ENCODE measurements at regions not wholly inside any gene's neighbourhood (a gene's known extent, or its start where the extent isn't known, plus 50 kb on each side); places are given as distances from the start of the nearest gene placed in this dataset.
"Not testable (repeated sequence)": the region's sequence is repeated elsewhere in the genome, so short reads cannot be mapped to it uniquely, and the experiment has no call there.

DNA sequence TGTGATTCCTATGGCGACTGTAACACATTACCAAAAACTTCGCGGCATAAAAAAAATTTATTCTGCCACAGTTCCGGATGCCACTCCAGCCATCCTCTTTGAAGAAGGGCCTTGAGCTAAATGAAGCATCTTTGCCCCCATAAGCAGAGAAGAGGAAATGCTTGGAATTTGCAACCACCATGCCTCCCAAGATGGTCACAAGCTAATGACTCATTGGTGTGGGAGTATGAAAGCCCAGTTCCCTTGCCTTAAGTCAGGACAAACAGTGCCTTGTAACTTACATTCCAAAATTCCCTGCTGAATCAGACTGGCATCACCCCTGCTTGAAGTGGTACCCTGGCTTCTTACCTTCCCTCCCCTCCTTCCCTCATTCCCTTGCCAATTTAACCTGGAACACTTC lies 1077.4 kb downstream of the EPHA3 start:
- ChIA-PET POLR2A (no interaction called here), CTCF (ENCODE audit: low intra/inter-chr PET ratio, low total read pairs) (no interaction called here)
- no peak for FAIRE-seq
- DNase-seq (ENCODE audit: low spot score): no peak
- TF ChIP-seq SRSF4 (IDR thresholded peaks at IDR 0.05; ENCODE audit: low read depth, low read length, poor library complexity, severe bottlenecking) (no peak), CHD4 (IDR thresholded peaks at IDR 0.05; ENCODE audit: borderline replicate concordance, low read length) (no peak), ZNF343 (CRISPR knock-in tag; IDR thresholded peaks at IDR 0.05) (no peak)
- TF ChIP-seq, protein P1, sequence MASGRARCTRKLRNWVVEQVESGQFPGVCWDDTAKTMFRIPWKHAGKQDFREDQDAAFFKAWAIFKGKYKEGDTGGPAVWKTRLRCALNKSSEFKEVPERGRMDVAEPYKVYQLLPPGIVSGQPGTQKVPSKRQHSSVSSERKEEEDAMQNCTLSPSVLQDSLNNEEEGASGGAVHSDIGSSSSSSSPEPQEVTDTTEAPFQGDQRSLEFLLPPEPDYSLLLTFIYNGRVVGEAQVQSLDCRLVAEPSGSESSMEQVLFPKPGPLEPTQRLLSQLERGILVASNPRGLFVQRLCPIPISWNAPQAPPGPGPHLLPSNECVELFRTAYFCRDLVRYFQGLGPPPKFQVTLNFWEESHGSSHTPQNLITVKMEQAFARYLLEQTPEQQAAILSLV (CRISPR knock-in tag; IDR thresholded peaks at IDR 0.05; ENCODE audit: borderline replicate concordance): no peak
- Histone ChIP-seq H2AFZ (ENCODE audit: low read length) (no peak overlapping the region), H3K36me3 (replicated peaks in 1 of 2; ENCODE audit: control insufficient read depth in 1 of 2, insufficient read depth in 2 of 2, low read length in 2 of 2) (no peaks in the 10 kb centered on the region), H3K9me3 (ENCODE audit: low read length) (no peaks in the 10 kb centered on the region), H3K27ac (ENCODE audit: extremely low read length, insufficient read depth, low read length) (no peak overlapping the region), H3K4me3 (replicated peaks in 1 of 3; ENCODE audit: insufficient read depth in 1 of 3, low read depth in 2 of 3, low read length in 3 of 3) (no peak overlapping the region), H3K9ac (ENCODE audit: insufficient read depth, low read depth, low read length) (no peak overlapping the region), H3K27me3 (ENCODE audit: control insufficient read depth in 1 of 2, insufficient read depth in 2 of 2, low read length in 2 of 2) (no peaks in the 10 kb centered on the region), H3K4me2 (ENCODE audit: low read depth, low read length) (no peak overlapping the region), H3K4me1 (ENCODE audit: insufficient read depth, low read length) (no peaks in the 10 kb centered on the region), H4K20me1 (ENCODE audit: insufficient read depth, low read length) (no peaks in the 10 kb centered on the region), H3K79me2 (ENCODE audit: insufficient read depth, low read length) (no peaks in the 10 kb centered on the region)
- ATAC-seq: no peak
- in situ Hi-C loops (cut with HindIII; ENCODE audit: extremely low pct_ligation_motif_present, low pct_unique_long_range_greater_than_20kb): no loop called here
- BruUV-seq (replicated peaks): no TSS peak
- intact Hi-C loops (cut with micrococcal nuclease; ENCODE audit: unreplicated experiment): loop anchor here (10.0 kb wide), 1 partner anchor 1980 kb away; no protein-coding TSS in a partner anchor
- WGBS (ENCODE audit: low lambda C conversion rate): 81% methylated on average over 4 of the region's 4 CpGs

DNA sequence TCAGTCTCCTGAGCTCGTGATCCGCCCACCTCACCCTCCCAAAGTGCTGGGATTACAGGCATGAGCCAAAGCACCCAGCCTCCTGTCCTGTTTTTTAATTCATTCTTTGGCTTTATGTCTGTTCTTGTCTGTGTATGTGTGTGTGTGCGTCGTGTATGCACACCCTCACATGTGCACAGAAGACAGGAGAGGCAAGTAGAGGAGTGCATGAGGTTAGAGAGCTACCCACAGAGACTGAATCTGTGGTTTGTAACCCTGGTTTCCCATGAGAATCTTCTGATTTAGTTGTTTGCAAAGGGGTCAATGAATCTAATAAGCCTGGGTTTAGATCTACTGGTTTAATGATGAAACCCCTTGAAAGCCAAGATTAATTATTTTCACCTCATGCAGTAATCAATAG lies 1090.0 kb downstream of the EPHA3 start:
- POLR2A ChIA-PET; BruUV-seq (replicated peaks): not testable (repeated sequence)

DNA sequence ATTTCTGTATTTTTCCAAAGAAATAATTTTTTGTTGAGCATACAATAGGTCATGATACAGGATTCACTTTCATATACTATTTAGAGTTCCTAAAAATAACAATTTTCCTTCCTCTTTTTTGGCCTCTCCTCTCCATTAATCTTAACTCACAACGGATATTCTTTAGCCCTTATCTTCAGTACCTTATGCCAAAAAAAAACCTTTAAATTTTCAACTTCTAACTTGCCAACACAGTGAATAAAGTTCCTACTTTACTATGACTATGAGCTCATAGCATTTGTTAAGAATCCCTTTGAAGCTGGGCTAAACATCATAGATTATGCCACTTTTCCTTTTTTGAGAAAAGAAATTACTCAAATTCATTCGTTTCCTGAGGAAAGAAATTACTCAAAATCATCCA lies 1095.5 kb downstream of the EPHA3 start:
- H3K4me3 ChIP-seq (replicated peaks in 1 of 3; ENCODE audit: insufficient read depth in 1 of 3, low read depth in 2 of 3, low read length in 3 of 3); H4K20me1 ChIP-seq (ENCODE audit: insufficient read depth, low read length); CTCF ChIA-PET (ENCODE audit: low intra/inter-chr PET ratio, low total read pairs); H3K79me2 ChIP-seq (ENCODE audit: insufficient read depth, low read length); H3K4me2 ChIP-seq (ENCODE audit: low read depth, low read length); FAIRE-seq; H2AFZ ChIP-seq (ENCODE audit: low read length); H3K27ac ChIP-seq (ENCODE audit: extremely low read length, insufficient read depth, low read length); H3K36me3 ChIP-seq (replicated peaks in 1 of 2; ENCODE audit: control insufficient read depth in 1 of 2, insufficient read depth in 2 of 2, low read length in 2 of 2); H3K9ac ChIP-seq (ENCODE audit: insufficient read depth, low read depth, low read length); BruUV-seq (replicated peaks); intact Hi-C loops (cut with micrococcal nuclease; ENCODE audit: unreplicated experiment); DNase-seq (ENCODE audit: low spot score); H3K9me3 ChIP-seq (ENCODE audit: low read length); POLR2A ChIA-PET; ATAC-seq; in situ Hi-C loops (cut with HindIII; ENCODE audit: extremely low pct_ligation_motif_present, low pct_unique_long_range_greater_than_20kb); H3K4me1 ChIP-seq (ENCODE audit: insufficient read depth, low read length); H3K27me3 ChIP-seq (ENCODE audit: control insufficient read depth in 1 of 2, insufficient read depth in 2 of 2, low read length in 2 of 2): not testable (repeated sequence)
- WGBS (ENCODE audit: low lambda C conversion rate): 0% methylated on average over 2 of the region's 2 CpGs

More for the DNA sequence above, 1090.0 kb downstream of the EPHA3 start:
- H3K4me2 ChIP-seq (ENCODE audit: low read depth, low read length); H3K27me3 ChIP-seq (ENCODE audit: control insufficient read depth in 1 of 2, insufficient read depth in 2 of 2, low read length in 2 of 2); intact Hi-C loops (cut with micrococcal nuclease; ENCODE audit: unreplicated experiment); H4K20me1 ChIP-seq (ENCODE audit: insufficient read depth, low read length); H3K9ac ChIP-seq (ENCODE audit: insufficient read depth, low read depth, low read length); H3K36me3 ChIP-seq (replicated peaks in 1 of 2; ENCODE audit: control insufficient read depth in 1 of 2, insufficient read depth in 2 of 2, low read length in 2 of 2); H3K4me1 ChIP-seq (ENCODE audit: insufficient read depth, low read length); H3K4me3 ChIP-seq (replicated peaks in 1 of 3; ENCODE audit: insufficient read depth in 1 of 3, low read depth in 2 of 3, low read length in 3 of 3); H2AFZ ChIP-seq (ENCODE audit: low read length); FAIRE-seq; H3K27ac ChIP-seq (ENCODE audit: extremely low read length, insufficient read depth, low read length); H3K79me2 ChIP-seq (ENCODE audit: insufficient read depth, low read length); DNase-seq (ENCODE audit: low spot score); CTCF ChIA-PET (ENCODE audit: low intra/inter-chr PET ratio, low total read pairs); in situ Hi-C loops (cut with HindIII; ENCODE audit: extremely low pct_ligation_motif_present, low pct_unique_long_range_greater_than_20kb); ATAC-seq: not testable (repeated sequence)
- WGBS (ENCODE audit: low lambda C conversion rate): 6% methylated on average over 4 of the region's 4 CpGs
- H3K9me3 ChIP-seq (ENCODE audit: low read length): peaks cover 14% of the 10 kb centered on the region; the same call in 1 of the 2 replicates

DNA sequence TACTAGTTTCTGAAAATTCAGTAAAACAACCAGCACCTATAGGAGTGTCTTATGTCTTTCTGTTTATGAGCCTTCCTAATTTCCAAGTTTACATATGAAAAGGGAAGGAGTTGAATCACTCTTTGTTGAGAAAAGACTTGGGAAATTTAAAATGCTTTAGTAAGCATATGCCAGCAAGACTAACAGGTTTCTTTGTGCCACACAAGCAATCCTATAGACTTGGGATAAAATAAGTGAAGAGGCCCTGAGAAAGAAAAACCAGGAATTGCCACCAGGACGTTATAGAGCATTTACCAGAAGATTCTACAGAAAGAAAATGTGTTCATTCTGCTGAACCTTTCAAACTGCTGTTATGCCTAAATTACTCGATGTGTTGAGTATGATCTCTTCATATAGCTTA lies 1099.1 kb downstream of the EPHA3 start:
- DNase-seq (ENCODE audit: low spot score); H3K4me1 ChIP-seq (ENCODE audit: insufficient read depth, low read length); H2AFZ ChIP-seq (ENCODE audit: low read length); BruUV-seq (replicated peaks); CTCF ChIA-PET (ENCODE audit: low intra/inter-chr PET ratio, low total read pairs); in situ Hi-C loops (cut with HindIII; ENCODE audit: extremely low pct_ligation_motif_present, low pct_unique_long_range_greater_than_20kb); H3K9me3 ChIP-seq (ENCODE audit: low read length); H3K4me3 ChIP-seq (replicated peaks in 1 of 3; ENCODE audit: insufficient read depth in 1 of 3, low read depth in 2 of 3, low read length in 3 of 3); FAIRE-seq; H3K27me3 ChIP-seq (ENCODE audit: control insufficient read depth in 1 of 2, insufficient read depth in 2 of 2, low read length in 2 of 2); H3K79me2 ChIP-seq (ENCODE audit: insufficient read depth, low read length); POLR2A ChIA-PET; ATAC-seq; intact Hi-C loops (cut with micrococcal nuclease; ENCODE audit: unreplicated experiment); H3K4me2 ChIP-seq (ENCODE audit: low read depth, low read length); H3K36me3 ChIP-seq (replicated peaks in 1 of 2; ENCODE audit: control insufficient read depth in 1 of 2, insufficient read depth in 2 of 2, low read length in 2 of 2); H3K9ac ChIP-seq (ENCODE audit: insufficient read depth, low read depth, low read length); H3K27ac ChIP-seq (ENCODE audit: extremely low read length, insufficient read depth, low read length); H4K20me1 ChIP-seq (ENCODE audit: insufficient read depth, low read length): not testable (repeated sequence)
- WGBS (ENCODE audit: low lambda C conversion rate): 3% methylated on average over 2 of the region's 2 CpGs

All from HepG2 (cell line).